Activated naive CD8-positive, alpha-beta T cell treated with anti-CD3 and anti-CD28 coated beads, Interleukin-2, amount 50 U/mL, for 24 hours (primary cell): ENCODE measurements at regions not wholly inside any gene's neighbourhood (a gene's known extent, or its start where the extent isn't known, plus 50 kb on each side); places are given as distances from the start of the nearest gene placed in this dataset.

Experiments used
- ATAC-seq: fragments of 150-1000 bp; cut with Tn5 transposase; one replicate; pipeline ENCODE4 v1.10.0; 2021
- DNase-seq: peaks from one replicate; pipeline ENCODE4 v3.0.0; 2021
- H3K27ac Mint-ChIP-seq: one replicate; pipeline ENCODE4 v1.8.0; 2021; ENCODE audit warnings: mild to moderate bottlenecking, mixed read lengths
- H3K27me3 Mint-ChIP-seq: one replicate; pipeline ENCODE4 v1.8.0; 2021; ENCODE audit warnings: mixed read lengths
- H3K36me3 Mint-ChIP-seq: one replicate; pipeline ENCODE4 v1.8.0; 2021; ENCODE audit warnings: low read depth, mixed read lengths
- H3K4me1 Mint-ChIP-seq: one replicate; pipeline ENCODE4 v1.8.0; 2021; ENCODE audit warnings: mixed read lengths
- H3K4me3 Mint-ChIP-seq: one replicate; pipeline ENCODE4 v1.8.0; 2021; ENCODE audit warnings: mild to moderate bottlenecking, moderate library complexity, mixed read lengths
- H3K9me3 Mint-ChIP-seq: one replicate; pipeline ENCODE4 v1.8.0; 2021; ENCODE audit warnings: mixed read lengths

GRCh38 chr19:29420065-29420464 lies 105.7 kb upstream of the VSTM2B start:
- H3K4me3 Mint-ChIP-seq = no peak overlapping the region
- DNase-seq = no peak
- no peaks in the 10 kb centered on the region for H3K9me3 Mint-ChIP-seq
- H3K27ac Mint-ChIP-seq = no peak overlapping the region
- no peak for ATAC-seq
- H3K36me3 Mint-ChIP-seq = no peaks in the 10 kb centered on the region
- H3K27me3 Mint-ChIP-seq = peaks cover 4% of the 10 kb centered on the region
- H3K4me1 Mint-ChIP-seq = no peaks in the 10 kb centered on the region

GRCh38 chr19:29420482-29421195 lies 105.2 kb upstream of the VSTM2B start:
- no peaks in the 10 kb centered on the region for H3K9me3 Mint-ChIP-seq
- peaks cover 4% of the 10 kb centered on the region for H3K27me3 Mint-ChIP-seq
- ATAC-seq (no peak), DNase-seq (no peak)
- no peak overlapping the region for H3K4me3 Mint-ChIP-seq
- H3K36me3 Mint-ChIP-seq = no peaks in the 10 kb centered on the region
- H3K27ac Mint-ChIP-seq = no peak overlapping the region
- H3K4me1 Mint-ChIP-seq = no peaks in the 10 kb centered on the region

GRCh38 chr19:29421196-29421545 lies 104.6 kb upstream of the VSTM2B start:
- no peaks in the 10 kb centered on the region for H3K4me1 Mint-ChIP-seq
- H3K27me3 Mint-ChIP-seq = peaks cover 4% of the 10 kb centered on the region
- no peak overlapping the region for H3K27ac Mint-ChIP-seq
- no peaks in the 10 kb centered on the region for H3K36me3 Mint-ChIP-seq
- no peak for DNase-seq
- ATAC-seq = no peak
- no peak overlapping the region for H3K4me3 Mint-ChIP-seq
- no peaks in the 10 kb centered on the region for H3K9me3 Mint-ChIP-seq

- Mint-ChIP-seq H3K9me3 (no peaks in the 10 kb centered on the region), H3K4me3 (no peak overlapping the region), H3K36me3 (no peaks in the 10 kb centered on the region), H3K27me3 (peaks cover 4% of the 10 kb centered on the region), H3K27ac (no peak overlapping the region), H3K4me1 (no peaks in the 10 kb centered on the region)
- DNase-seq (no peak), ATAC-seq (no peak)
Observed at GRCh38 chr19:29422047-29422446, 103.7 kb upstream of the VSTM2B start.

GRCh38 chr19:29422486-29423085 lies 103.2 kb upstream of the VSTM2B start:
- H3K9me3 Mint-ChIP-seq = no peaks in the 10 kb centered on the region
- peaks cover 4% of the 10 kb centered on the region for H3K27me3 Mint-ChIP-seq
- H3K36me3 Mint-ChIP-seq = no peaks in the 10 kb centered on the region
- H3K4me1 Mint-ChIP-seq = no peaks in the 10 kb centered on the region
- no peak overlapping the region for H3K4me3 Mint-ChIP-seq
- H3K27ac Mint-ChIP-seq = no peak overlapping the region
- DNase-seq (no peak), ATAC-seq (no peak)

- Mint-ChIP-seq H3K4me1 (no peaks in the 10 kb centered on the region), H3K36me3 (no peaks in the 10 kb centered on the region), H3K27me3 (no peaks in the 10 kb centered on the region), H3K9me3 (no peaks in the 10 kb centered on the region), H3K4me3 (no peak overlapping the region), H3K27ac (no peak overlapping the region)
- ATAC-seq (no peak), DNase-seq (no peak)
Observed at GRCh38 chr19:29428071-29428470, 97.7 kb upstream of the VSTM2B start.

GRCh38 chr19:29429021-29429420 lies 96.8 kb upstream of the VSTM2B start:
- H3K9me3 Mint-ChIP-seq = no peaks in the 10 kb centered on the region
- DNase-seq = no peak
- no peak overlapping the region for H3K27ac Mint-ChIP-seq
- no peaks in the 10 kb centered on the region for H3K36me3 Mint-ChIP-seq
- no peaks in the 10 kb centered on the region for H3K27me3 Mint-ChIP-seq
- no peaks in the 10 kb centered on the region for H3K4me1 Mint-ChIP-seq
- no peak for ATAC-seq
- no peak overlapping the region for H3K4me3 Mint-ChIP-seq

GRCh38 chr19:29429581-29429980 lies 96.2 kb upstream of the VSTM2B start:
- H3K4me3 Mint-ChIP-seq = no peak overlapping the region
- no peaks in the 10 kb centered on the region for H3K36me3 Mint-ChIP-seq
- H3K27ac Mint-ChIP-seq = no peak overlapping the region
- no peaks in the 10 kb centered on the region for H3K4me1 Mint-ChIP-seq
- no peaks in the 10 kb centered on the region for H3K27me3 Mint-ChIP-seq
- no peaks in the 10 kb centered on the region for H3K9me3 Mint-ChIP-seq
- no peak for DNase-seq
- no peak for ATAC-seq

GRCh38 chr19:29431332-29431731 lies 94.5 kb upstream of the VSTM2B start:
- Mint-ChIP-seq H3K27ac (no peak overlapping the region), H3K4me3 (no peak overlapping the region), H3K9me3 (no peaks in the 10 kb centered on the region), H3K36me3 (no peaks in the 10 kb centered on the region), H3K27me3 (no peaks in the 10 kb centered on the region), H3K4me1 (no peaks in the 10 kb centered on the region)
- ATAC-seq = no peak
- DNase-seq = no peak

GRCh38 chr19:29432677-29433076 lies 93.1 kb upstream of the VSTM2B start:
- no peak for ATAC-seq
- H3K27ac Mint-ChIP-seq = no peak overlapping the region
- H3K4me3 Mint-ChIP-seq = no peak overlapping the region
- H3K9me3 Mint-ChIP-seq = no peaks in the 10 kb centered on the region
- no peaks in the 10 kb centered on the region for H3K27me3 Mint-ChIP-seq
- DNase-seq = no peak
- H3K36me3 Mint-ChIP-seq = no peaks in the 10 kb centered on the region
- H3K4me1 Mint-ChIP-seq = no peaks in the 10 kb centered on the region

GRCh38 chr19:29436591-29437103 lies 89.1 kb upstream of the VSTM2B start:
- no peaks in the 10 kb centered on the region for H3K36me3 Mint-ChIP-seq
- no peaks in the 10 kb centered on the region for H3K4me1 Mint-ChIP-seq
- no peak overlapping the region for H3K4me3 Mint-ChIP-seq
- H3K27ac Mint-ChIP-seq = no peak overlapping the region
- DNase-seq = no peak
- no peaks in the 10 kb centered on the region for H3K9me3 Mint-ChIP-seq
- no peak for ATAC-seq
- H3K27me3 Mint-ChIP-seq = no peaks in the 10 kb centered on the region

GRCh38 chr19:29439021-29439420 lies 86.8 kb upstream of the VSTM2B start:
- no peaks in the 10 kb centered on the region for H3K4me1 Mint-ChIP-seq
- no peaks in the 10 kb centered on the region for H3K27me3 Mint-ChIP-seq
- no peak for ATAC-seq
- no peak overlapping the region for H3K27ac Mint-ChIP-seq
- no peaks in the 10 kb centered on the region for H3K9me3 Mint-ChIP-seq
- DNase-seq = no peak
- no peaks in the 10 kb centered on the region for H3K36me3 Mint-ChIP-seq
- no peak overlapping the region for H3K4me3 Mint-ChIP-seq

- Mint-ChIP-seq H3K9me3 (no peaks in the 10 kb centered on the region), H3K4me1 (no peaks in the 10 kb centered on the region), H3K27ac (no peak overlapping the region), H3K4me3 (no peak overlapping the region), H3K27me3 (no peaks in the 10 kb centered on the region), H3K36me3 (no peaks in the 10 kb centered on the region)
- DNase-seq = no peak
- ATAC-seq = no peak
Observed at GRCh38 chr19:29439688-29440550, 85.9 kb upstream of the VSTM2B start.

GRCh38 chr19:29442094-29442493 lies 83.7 kb upstream of the VSTM2B start:
- ATAC-seq (no peak), DNase-seq (no peak)
- Mint-ChIP-seq H3K36me3 (no peaks in the 10 kb centered on the region), H3K27ac (no peak overlapping the region), H3K9me3 (no peaks in the 10 kb centered on the region), H3K27me3 (no peaks in the 10 kb centered on the region), H3K4me1 (no peaks in the 10 kb centered on the region), H3K4me3 (no peak overlapping the region)

- DNase-seq = no peak
- Mint-ChIP-seq H3K4me1 (no peaks in the 10 kb centered on the region), H3K27ac (no peak overlapping the region), H3K27me3 (no peaks in the 10 kb centered on the region), H3K4me3 (no peak overlapping the region), H3K36me3 (no peaks in the 10 kb centered on the region), H3K9me3 (no peaks in the 10 kb centered on the region)
- no peak for ATAC-seq
Observed at GRCh38 chr19:29442910-29443309, 82.9 kb upstream of the VSTM2B start.
